Chondrocyte (in vitro differentiated cells): ENCODE measurements at regions not wholly inside any gene's neighbourhood (a gene's known extent, or its start where the extent isn't known, plus 50 kb on each side); places are given as distances from the start of the nearest gene placed in this dataset.

Experiments used
- DNase-seq: peaks from one replicate; pipeline ENCODE4 v3.0.0; 2021; ENCODE audit warnings: mixed read lengths, low spot score
- H3K27ac Mint-ChIP-seq: one replicate; pipeline ENCODE4 v1.8.0; 2021; ENCODE audit warnings: mild to moderate bottlenecking, moderate library complexity, mixed read lengths; ENCODE audit not compliant: unreplicated experiment
- H3K27me3 Mint-ChIP-seq: 2 replicates; pipeline ENCODE4 v1.8.0; 2021; ENCODE audit warnings: low read depth, mixed read lengths
- H3K36me3 Mint-ChIP-seq: 2 replicates; pipeline ENCODE4 v1.8.0; 2021; ENCODE audit warnings: low read depth, mixed read lengths
- H3K4me1 Mint-ChIP-seq: 2 replicates; pipeline ENCODE4 v1.8.0; 2021; ENCODE audit warnings: low read depth, mild to moderate bottlenecking, mixed read lengths
- H3K4me3 Mint-ChIP-seq: one replicate; pipeline ENCODE4 v1.8.0; 2021; ENCODE audit warnings: mild to moderate bottlenecking, moderate library complexity, mixed read lengths; ENCODE audit not compliant: unreplicated experiment
- H3K9me3 Mint-ChIP-seq: 2 replicates; pipeline ENCODE4 v1.8.0; 2021; ENCODE audit warnings: low read depth, mixed read lengths
- TF ChIP-seq, protein P1 (sequence below): fragments of 200-600 bp; sonication (generic); IDR thresholded peaks from 2 replicates; pipeline ENCODE4 v1.5.0; 2021; ENCODE audit warnings: antibody characterized with exemption, mild to moderate bottlenecking, moderate library complexity

GRCh38 chr2:7289697-7290096 lies 372.5 kb downstream of the RNF144A start:
- Mint-ChIP-seq H3K4me3 (no peak overlapping the region), H3K27ac (no peak overlapping the region), H3K36me3 (no peaks in the 10 kb centered on the region), H3K9me3 (no peaks in the 10 kb centered on the region), H3K4me1 (no peaks in the 10 kb centered on the region), H3K27me3 (no peaks in the 10 kb centered on the region)
- TF ChIP-seq, protein P1, sequence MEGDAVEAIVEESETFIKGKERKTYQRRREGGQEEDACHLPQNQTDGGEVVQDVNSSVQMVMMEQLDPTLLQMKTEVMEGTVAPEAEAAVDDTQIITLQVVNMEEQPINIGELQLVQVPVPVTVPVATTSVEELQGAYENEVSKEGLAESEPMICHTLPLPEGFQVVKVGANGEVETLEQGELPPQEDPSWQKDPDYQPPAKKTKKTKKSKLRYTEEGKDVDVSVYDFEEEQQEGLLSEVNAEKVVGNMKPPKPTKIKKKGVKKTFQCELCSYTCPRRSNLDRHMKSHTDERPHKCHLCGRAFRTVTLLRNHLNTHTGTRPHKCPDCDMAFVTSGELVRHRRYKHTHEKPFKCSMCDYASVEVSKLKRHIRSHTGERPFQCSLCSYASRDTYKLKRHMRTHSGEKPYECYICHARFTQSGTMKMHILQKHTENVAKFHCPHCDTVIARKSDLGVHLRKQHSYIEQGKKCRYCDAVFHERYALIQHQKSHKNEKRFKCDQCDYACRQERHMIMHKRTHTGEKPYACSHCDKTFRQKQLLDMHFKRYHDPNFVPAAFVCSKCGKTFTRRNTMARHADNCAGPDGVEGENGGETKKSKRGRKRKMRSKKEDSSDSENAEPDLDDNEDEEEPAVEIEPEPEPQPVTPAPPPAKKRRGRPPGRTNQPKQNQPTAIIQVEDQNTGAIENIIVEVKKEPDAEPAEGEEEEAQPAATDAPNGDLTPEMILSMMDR: no peak
- DNase-seq: no peak

- Mint-ChIP-seq H3K27me3 (no peaks in the 10 kb centered on the region), H3K4me1 (no peaks in the 10 kb centered on the region), H3K27ac (no peak overlapping the region), H3K9me3 (no peaks in the 10 kb centered on the region), H3K4me3 (no peak overlapping the region), H3K36me3 (no peaks in the 10 kb centered on the region)
- DNase-seq: no peak
- TF ChIP-seq, protein P1: no peak
Measured at GRCh38 chr2:7292154-7292691, 375.0 kb downstream of the RNF144A start.

DNA sequence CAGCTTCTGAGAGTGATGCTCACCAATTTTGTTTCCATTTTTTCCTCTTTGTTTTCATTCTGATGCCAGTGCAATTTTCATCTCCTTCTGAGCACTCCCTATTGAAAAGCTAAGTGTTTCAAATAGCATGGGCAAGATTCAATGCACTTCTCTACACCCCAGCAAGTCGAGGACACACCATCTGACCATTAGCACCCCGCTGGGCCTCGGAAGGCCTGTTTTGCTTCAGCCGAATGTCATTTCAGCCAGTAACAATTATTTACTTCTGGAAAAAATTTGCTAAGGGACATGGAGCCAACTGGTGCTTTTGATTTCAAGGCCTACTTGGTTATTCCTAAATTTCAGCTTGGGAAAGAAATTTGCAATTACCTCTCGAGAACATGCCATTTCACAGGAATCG lies 392.4 kb downstream of the RNF144A start:
- TF ChIP-seq, protein P1: no peak
- Mint-ChIP-seq H3K4me3 (no peak overlapping the region), H3K27me3 (no peaks in the 10 kb centered on the region), H3K27ac (no peak overlapping the region), H3K36me3 (no peaks in the 10 kb centered on the region), H3K4me1 (peaks cover 15% of the 10 kb centered on the region), H3K9me3 (peaks cover 3% of the 10 kb centered on the region)
- no peak for DNase-seq

- no peak overlapping the region for H3K4me3 Mint-ChIP-seq
- TF ChIP-seq, protein P1: no peak
- H3K36me3 Mint-ChIP-seq: no peaks in the 10 kb centered on the region
- DNase-seq: no peak
- H3K27me3 Mint-ChIP-seq: peaks cover 12% of the 10 kb centered on the region
- H3K4me1 Mint-ChIP-seq: no peaks in the 10 kb centered on the region
- H3K9me3 Mint-ChIP-seq: no peaks in the 10 kb centered on the region
- H3K27ac Mint-ChIP-seq: no peak overlapping the region
Measured at GRCh38 chr2:7324706-7325105, 407.5 kb downstream of the RNF144A start.

GRCh38 chr2:7325186-7325585 lies 408.0 kb downstream of the RNF144A start:
- Mint-ChIP-seq H3K9me3 (no peaks in the 10 kb centered on the region), H3K4me1 (no peaks in the 10 kb centered on the region), H3K36me3 (no peaks in the 10 kb centered on the region), H3K4me3 (no peak overlapping the region), H3K27me3 (peaks cover 12% of the 10 kb centered on the region), H3K27ac (no peak overlapping the region)
- no peak for DNase-seq
- TF ChIP-seq, protein P1: no peak
